Suprapubic skin (tissue), 3 donors: ENCODE measurements at regions not wholly inside any gene's neighbourhood (a gene's known extent, or its start where the extent isn't known, plus 50 kb on each side); places are given as distances from the start of the nearest gene placed in this dataset.

ENCODE experiments used
- CTCF ChIP-seq, 2 donors: fragments of 200-600 bp in 1 of 2; fragments of 450-650 bp in 1 of 2; sonication (generic) in 1 of 2; IDR thresholded peaks; one replicate each; pipeline ENCODE4 v1.5.1; 2016 to 2019; ENCODE audit warnings: antibody characterized with exemption in 2 of 2, mild to moderate bottlenecking in 1 of 2, moderate library complexity in 1 of 2
- POLR2AphosphoS5 ChIP-seq, 3 donors: sonication (generic); formaldehyde crosslinking; IDR thresholded peaks; one replicate each; pipeline ENCODE4 v1.6.1; 2017; ENCODE audit warnings: antibody characterized with exemption in 3 of 3

GRCh38 chr3:44117239-44117638 lies 124.4 kb upstream of the TOPAZ1 start:
- TF ChIP-seq POLR2AphosphoS5 (IDR thresholded peaks at IDR 0.05), result no peak
- no peak for TF ChIP-seq CTCF (IDR thresholded peaks at IDR 0.05)
